AG04450 (cell line): ENCODE measurements at regions not wholly inside any gene's neighbourhood (a gene's known extent, or its start where the extent isn't known, plus 50 kb on each side); places are given as distances from the start of the nearest gene placed in this dataset.

Source experiments
- CTCF ChIA-PET: fragments of 300-600, 350-600 bp; formaldehyde crosslinking; extraction: SDS; loops from one replicate; lab custom pipeline; 2022; ENCODE audit warnings: antibody characterized with exemption, inconsistent platforms; lab: Charles Lee
- POLR2A ChIA-PET: fragments of 350-600 bp; formaldehyde crosslinking; extraction: SDS; loops from one replicate; lab custom pipeline; 2021; ENCODE audit warnings: antibody characterized with exemption, inconsistent platforms; lab: Yijun Ruan, JAX
- DNase-seq: peaks from one replicate; pipeline ENCODE4 v3.0.0-alpha.2; 2011; ENCODE audit warnings: low read depth, low spot score
- H3K27ac ChIP-seq: one replicate; pipeline ENCODE4 v1.5.1; 2012; ENCODE audit warnings: low read depth, low read length, control low read depth
- H3K27me3 ChIP-seq: one replicate; pipeline ENCODE4 v1.6.0; 2012; ENCODE audit warnings: low read length; ENCODE audit not compliant: control insufficient read depth, insufficient read depth
- H3K4me3 ChIP-seq: 2 replicates; pipeline ENCODE4 v1.5.1; 2011; ENCODE audit warnings: mild to moderate bottlenecking, low read depth, low read length, control low read depth
- H3K9me3 ChIP-seq: 2 replicates; pipeline ENCODE4 v1.5.1; 2012; ENCODE audit warnings: low read length; ENCODE audit not compliant: control insufficient read depth, insufficient read depth
- CTCF ChIP-seq: IDR thresholded peaks from 2 replicates; pipeline ENCODE4 v1.5.1; 2011; ENCODE audit warnings: low read depth, low read length, control low read depth, inconsistent platforms

GRCh38 chr3:72179107-72179464 is 394.1 kb upstream of the PROK2 start:
- CTCF ChIA-PET, result no interaction called here

GRCh38 chr3:72178463-72179106 is 393.6 kb upstream of the PROK2 start:
- Histone ChIP-seq H3K9me3 (no peaks in the 10 kb centered on the region), H3K27me3 (peaks cover 18% of the 10 kb centered on the region), H3K4me3 (no peak overlapping the region), H3K27ac (no peak overlapping the region)
- DNase-seq, result no peak
- ChIA-PET CTCF (no interaction called here), POLR2A (no interaction called here)
- TF ChIP-seq CTCF, result no peak

More at GRCh38 chr3:72179107-72179464, 394.1 kb upstream of the PROK2 start:
- no peak overlapping the region for H3K27ac ChIP-seq
- H3K4me3 ChIP-seq, result no peak overlapping the region
- DNase-seq, result no peak
- H3K27me3 ChIP-seq, result peaks cover 18% of the 10 kb centered on the region
- TF ChIP-seq CTCF, result no peak
- POLR2A ChIA-PET, result no interaction called here
- H3K9me3 ChIP-seq, result no peaks in the 10 kb centered on the region

GRCh38 chr3:72177075-72178050 is 392.4 kb upstream of the PROK2 start:
- Histone ChIP-seq H3K27ac (no peak overlapping the region), H3K4me3 (peak overlapping the region; percentile 27), H3K27me3 (peaks cover 20% of the 10 kb centered on the region), H3K9me3 (no peaks in the 10 kb centered on the region)
- no peak for TF ChIP-seq CTCF
- CTCF ChIA-PET, result no interaction called here
- POLR2A ChIA-PET, result no interaction called here
- DNase-seq, result no peak

GRCh38 chr3:72176537-72177041 is 391.6 kb upstream of the PROK2 start:
- POLR2A ChIA-PET, result no interaction called here
- CTCF ChIA-PET, result no interaction called here
- TF ChIP-seq CTCF, result no peak
- no peak overlapping the region for H3K27ac ChIP-seq
- H3K27me3 ChIP-seq, result peaks cover 26% of the 10 kb centered on the region
- H3K4me3 ChIP-seq, result no peak overlapping the region
- DNase-seq, result no peak
- no peaks in the 10 kb centered on the region for H3K9me3 ChIP-seq
